WI38 (cell line): ENCODE measurements at regions not wholly inside any gene's neighbourhood (a gene's known extent, or its start where the extent isn't known, plus 50 kb on each side); places are given as distances from the start of the nearest gene placed in this dataset.

ENCODE experiments used
- H3K4me3 ChIP-seq: 2 replicates; pipeline ENCODE4 v1.5.1; 2011; ENCODE audit warnings: low read depth, mild to moderate bottlenecking, control low read depth, low read length
- CTCF ChIP-seq: IDR thresholded peaks from 2 replicates; pipeline ENCODE4 v1.5.1; 2012; ENCODE audit warnings: low read depth, mild to moderate bottlenecking, control low read depth, low read length

- no peak for TF ChIP-seq CTCF
Observed at GRCh38 chr2:60699617-60700016, 56.5 kb upstream of the PAPOLG start.

DNA sequence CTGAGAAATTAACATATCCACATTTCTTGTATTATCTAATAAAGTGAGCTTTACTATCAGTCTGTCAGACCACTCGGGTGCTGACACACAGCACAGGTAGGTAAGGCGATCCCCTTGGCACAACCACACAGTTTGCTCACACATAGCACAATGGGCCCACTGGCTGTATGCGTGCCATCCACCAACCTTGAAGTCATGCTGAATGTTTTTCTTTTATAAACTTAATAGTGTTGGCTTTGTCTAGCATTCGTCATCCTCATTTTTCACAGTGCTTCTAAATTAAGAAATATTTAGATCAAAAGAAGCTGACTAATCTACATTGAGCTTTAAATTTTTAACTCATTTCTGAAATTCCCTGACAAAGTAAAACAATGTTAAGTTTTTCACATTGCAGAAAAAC is 50.0 kb upstream of the PAPOLG start:
- H3K4me3 ChIP-seq = no peak overlapping the region
- no peak for TF ChIP-seq CTCF

More at GRCh38 chr2:60699617-60700016, 56.5 kb upstream of the PAPOLG start:
- no peak overlapping the region for H3K4me3 ChIP-seq
